GM12874 (cell line): ENCODE measurements at regions not wholly inside any gene's neighbourhood (a gene's known extent, or its start where the extent isn't known, plus 50 kb on each side); places are given as distances from the start of the nearest gene placed in this dataset.

ENCODE experiments used
- TF ChIP-seq, protein P1 (sequence below): IDR thresholded peaks from 2 replicates; pipeline ENCODE4 v1.5.1; 2011; ENCODE audit warnings: low read depth, mild to moderate bottlenecking, control low read depth, low read length, moderate library complexity; ENCODE audit not compliant: insufficient read depth

GRCh38 chr7:41303709-41304108, 399.2 kb downstream of the INHBA start:
- TF ChIP-seq, protein P1, sequence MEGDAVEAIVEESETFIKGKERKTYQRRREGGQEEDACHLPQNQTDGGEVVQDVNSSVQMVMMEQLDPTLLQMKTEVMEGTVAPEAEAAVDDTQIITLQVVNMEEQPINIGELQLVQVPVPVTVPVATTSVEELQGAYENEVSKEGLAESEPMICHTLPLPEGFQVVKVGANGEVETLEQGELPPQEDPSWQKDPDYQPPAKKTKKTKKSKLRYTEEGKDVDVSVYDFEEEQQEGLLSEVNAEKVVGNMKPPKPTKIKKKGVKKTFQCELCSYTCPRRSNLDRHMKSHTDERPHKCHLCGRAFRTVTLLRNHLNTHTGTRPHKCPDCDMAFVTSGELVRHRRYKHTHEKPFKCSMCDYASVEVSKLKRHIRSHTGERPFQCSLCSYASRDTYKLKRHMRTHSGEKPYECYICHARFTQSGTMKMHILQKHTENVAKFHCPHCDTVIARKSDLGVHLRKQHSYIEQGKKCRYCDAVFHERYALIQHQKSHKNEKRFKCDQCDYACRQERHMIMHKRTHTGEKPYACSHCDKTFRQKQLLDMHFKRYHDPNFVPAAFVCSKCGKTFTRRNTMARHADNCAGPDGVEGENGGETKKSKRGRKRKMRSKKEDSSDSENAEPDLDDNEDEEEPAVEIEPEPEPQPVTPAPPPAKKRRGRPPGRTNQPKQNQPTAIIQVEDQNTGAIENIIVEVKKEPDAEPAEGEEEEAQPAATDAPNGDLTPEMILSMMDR, result no peak

DNA sequence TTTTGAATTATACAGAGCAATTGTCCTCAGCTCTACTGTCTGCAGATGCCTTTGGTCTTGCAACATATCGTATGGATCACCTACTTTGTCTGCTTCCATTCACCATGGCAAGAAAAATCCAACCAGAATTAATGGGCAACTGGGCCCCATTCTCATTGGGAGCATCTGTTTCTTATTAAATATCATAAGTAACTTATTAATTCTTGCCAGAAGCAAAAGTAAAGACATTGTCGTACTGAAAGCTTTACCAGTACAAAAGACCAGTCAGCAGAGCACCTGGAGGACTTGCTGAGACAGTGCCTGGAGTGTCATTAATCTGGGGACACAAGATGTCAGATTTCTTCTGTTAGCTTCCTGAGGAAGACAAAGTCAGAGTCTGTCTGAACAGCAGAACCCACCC, 404.5 kb downstream of the INHBA start:
- TF ChIP-seq, protein P1, result no peak

DNA sequence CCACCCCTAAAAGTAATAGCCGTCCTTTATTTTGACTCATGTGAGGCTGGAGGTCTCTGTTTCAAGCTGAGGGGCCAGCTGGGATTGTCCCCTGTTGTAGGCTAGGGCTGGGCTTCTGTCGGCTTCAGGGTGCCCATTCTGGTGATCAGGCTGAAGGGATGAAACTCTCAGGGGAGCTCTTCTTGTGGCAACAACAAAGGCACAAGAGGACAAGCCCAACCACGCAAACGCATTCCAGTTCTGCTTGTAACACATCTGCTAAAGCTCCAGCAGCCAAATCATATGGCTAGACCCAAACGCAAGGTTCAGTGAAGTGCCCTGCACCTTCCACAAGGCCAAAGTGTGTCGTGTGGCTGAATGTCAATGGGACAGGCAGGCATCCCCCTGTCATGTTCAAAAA, 405.7 kb downstream of the INHBA start:
- TF ChIP-seq, protein P1, result no peak

- TF ChIP-seq, protein P1, result no peak
These were observed 407.5 kb downstream of the INHBA start for GRCh38 chr7:41295455-41295815.

DNA sequence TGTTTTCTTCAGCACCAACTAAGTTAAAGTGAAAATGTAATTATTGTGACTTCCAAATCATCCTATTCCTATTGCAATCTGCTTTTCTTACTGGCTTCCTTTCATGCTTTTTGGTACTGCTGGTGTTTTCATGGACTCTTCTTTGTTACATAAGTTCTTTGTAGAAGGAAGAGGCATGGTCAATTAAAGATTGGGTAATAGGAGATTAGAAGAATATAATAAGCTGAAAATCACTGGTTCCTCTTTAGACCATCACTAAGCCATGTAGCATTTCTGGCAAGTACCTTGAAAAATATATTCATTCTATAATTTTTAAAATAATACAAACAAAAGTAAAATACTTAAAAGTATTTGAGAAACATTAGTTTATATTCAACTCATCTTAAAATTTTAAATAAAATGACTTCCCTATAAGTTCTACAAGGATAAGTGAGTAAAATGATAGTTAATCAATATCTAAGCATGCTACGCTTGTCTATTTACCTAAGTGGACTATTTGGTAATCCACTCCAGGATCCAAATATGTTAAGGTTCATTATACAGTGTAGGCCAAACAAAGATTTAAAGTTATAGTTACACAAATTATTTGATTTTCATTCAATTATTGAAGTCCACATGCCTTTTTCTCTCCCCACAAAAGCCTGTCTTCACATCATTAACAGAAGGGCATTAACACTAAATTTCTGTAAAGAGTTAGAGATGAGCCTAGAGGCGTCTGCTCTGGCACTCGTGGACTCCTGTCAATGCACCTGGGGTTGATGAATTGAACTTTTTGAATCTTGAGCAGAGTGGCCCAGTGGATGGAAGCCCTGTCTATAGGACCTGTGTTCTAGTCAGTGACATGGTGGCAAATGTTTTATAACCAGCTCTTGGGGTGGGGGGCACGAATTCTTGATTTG, 408.1 kb downstream of the INHBA start:
- TF ChIP-seq, protein P1, result no peak

- TF ChIP-seq, protein P1, result no peak
These were observed 410.4 kb downstream of the INHBA start for GRCh38 chr7:41292487-41292886.

GRCh38 chr7:41287559-41288335, 415.1 kb downstream of the INHBA start:
- TF ChIP-seq, protein P1, result no peak
